K562 (cell line): ENCODE measurements at regions not wholly inside any gene's neighbourhood (a gene's known extent, or its start where the extent isn't known, plus 50 kb on each side); places are given as distances from the start of the nearest gene placed in this dataset.

Source experiments
- ATAC-seq: fragments of 200-7000 bp; cut with Tn5 transposase; 3 replicates; pipeline ENCODE4 v1.9.1; 2020; ENCODE audit warnings: moderate library complexity
- BruUV-seq: library from RNA; stranded (reverse); fragments of 400-500 nt; replicated peaks from 2 replicates; lab custom pipeline; 2021; lab: Mats Ljungman, UMichigan
- CTCF ChIA-PET: fragments of 300-600 bp; formaldehyde crosslinking; extraction: SDS; loops from one replicate; lab custom pipeline; 2021; ENCODE audit warnings: low intra/inter-chr PET ratio; lab: Yijun Ruan, JAX
- POLR2A ChIA-PET: fragments of 300-600, 350-650 bp; sonication (Branson Sonifier 250); formaldehyde crosslinking; extraction: SDS; loops from one replicate; lab custom pipeline; 2021; ENCODE audit warnings: antibody characterized with exemption, inconsistent platforms; lab: Yijun Ruan, JAX
- DNase-seq, 4 experiments: peaks; one replicate each; pipeline versions ENCODE4 v3.0.0 to v3.0.0-alpha.2; 2011 to 2018; ENCODE audit warnings: low spot score in 3 of 4, mixed read lengths in 3 of 4; ENCODE audit errors: extremely low read depth in 1 of 4
- FAIRE-seq: peaks from 2 replicates; lab custom pipeline; 2011; peaks lifted over from hg19 to GRCh38; lab: Jason Lieb, UNC
- H2AFZ ChIP-seq: 2 replicates; pipeline ENCODE4 v1.6.0; 2011; ENCODE audit warnings: low read depth, low read length, control low read depth, inconsistent platforms
- H3K27ac ChIP-seq: fragments of 200-600 bp; 3 replicates; pipeline ENCODE4 v1.8.0; 2011; ENCODE audit warnings: low read depth, mild to moderate bottlenecking, control low read depth, inconsistent platforms, low read length, moderate library complexity, mixed read lengths; ENCODE audit errors: extremely low read depth
- H3K27me3 ChIP-seq, 2 experiments: fragments of 300-600 bp in 1 of 2; 2 replicates in 1 of 2; 3 replicates in 1 of 2; pipeline versions ENCODE4 v1.6.0 to v1.8.0; 2011; ENCODE audit warnings: inconsistent platforms in 2 of 2, low read length in 2 of 2, mild to moderate bottlenecking in 1 of 2, mixed read lengths in 1 of 2, moderate library complexity in 1 of 2; ENCODE audit not compliant: control insufficient read depth in 2 of 2, insufficient read depth in 2 of 2
- H3K36me3 ChIP-seq: fragments of 300-600 bp; 3 replicates; pipeline ENCODE4 v1.8.0; 2011; ENCODE audit warnings: mild to moderate bottlenecking, low read length, inconsistent platforms; ENCODE audit not compliant: control insufficient read depth, insufficient read depth
- H3K4me1 ChIP-seq, 2 experiments: fragments of 200-600 bp in 1 of 2; replicated peaks in 1 of 2; 2 replicates in 1 of 2; 3 replicates in 1 of 2; pipeline versions ENCODE4 v1.5.1 to v1.8.0; 2011; ENCODE audit warnings: inconsistent platforms in 2 of 2, low read length in 2 of 2, mild to moderate bottlenecking in 1 of 2, mixed read lengths in 1 of 2, moderate library complexity in 1 of 2; ENCODE audit not compliant: control insufficient read depth in 2 of 2, insufficient read depth in 2 of 2
- H3K4me2 ChIP-seq: 2 replicates; pipeline ENCODE4 v1.6.1; 2011; ENCODE audit warnings: low read length, control low read depth, inconsistent platforms, mixed read lengths; ENCODE audit not compliant: insufficient read depth
- H3K4me3 ChIP-seq: fragments of 200-600 bp; sonication (generic), shearing (Covaris generic); 2 replicates; pipeline ENCODE4 v1.5.1; 2016; ENCODE audit warnings: control low read depth, inconsistent platforms
- H3K79me2 ChIP-seq: fragments of 200-600 bp; 3 replicates; pipeline ENCODE4 v1.8.0; 2011; ENCODE audit warnings: low read length, inconsistent platforms; ENCODE audit not compliant: control insufficient read depth, insufficient read depth
- H3K9ac ChIP-seq, 2 experiments: 2 replicates each; pipeline versions ENCODE4 v1.6.0 to v1.6.1; 2011; ENCODE audit warnings: low read depth in 2 of 2, low read length in 2 of 2, control low read depth in 1 of 2, inconsistent platforms in 1 of 2, mild to moderate bottlenecking in 1 of 2, mixed read lengths in 1 of 2; ENCODE audit not compliant: insufficient read depth in 1 of 2
- H3K9me1 ChIP-seq: one replicate; pipeline ENCODE4 v1.6.0; 2011; ENCODE audit warnings: inconsistent platforms, mild to moderate bottlenecking, low read length, moderate library complexity; ENCODE audit not compliant: control insufficient read depth, insufficient read depth
- H3K9me3 ChIP-seq: replicated peaks from 2 replicates; pipeline ENCODE4 v1.5.1; 2011; ENCODE audit warnings: low read depth, low read length, inconsistent platforms; ENCODE audit not compliant: control insufficient read depth, insufficient read depth
- H4K20me1 ChIP-seq: replicated peaks from 2 replicates; pipeline ENCODE4 v1.6.1; 2011; ENCODE audit warnings: low read length, inconsistent platforms, mixed read lengths; ENCODE audit not compliant: control insufficient read depth, insufficient read depth
- C11orf30 ChIP-seq: fragments of 450-650 bp; IDR thresholded peaks from 2 replicates; pipeline ENCODE4 v1.6.1; 2016; ENCODE audit warnings: low read depth, mild to moderate bottlenecking
- DIDO1 ChIP-seq: fragments of 450-650 bp; IDR thresholded peaks from 2 replicates; pipeline ENCODE4 v1.6.1; 2016; ENCODE audit warnings: low read depth, missing biosample characterization, missing genetic modification characterization
- EHMT2 ChIP-seq: fragments of 450-650 bp; IDR thresholded peaks from 2 replicates; pipeline ENCODE4 v1.6.1; 2018; ENCODE audit warnings: antibody characterized with exemption
- EZH2 ChIP-seq: IDR thresholded peaks from 2 replicates; pipeline ENCODE4 v1.6.1; 2012; ENCODE audit warnings: low read depth, mild to moderate bottlenecking, inconsistent platforms, low read length, borderline replicate concordance
- GABPB1 ChIP-seq: sonication (generic); formaldehyde crosslinking; IDR thresholded peaks from 2 replicates; pipeline ENCODE4 v1.8.0; 2022; ENCODE audit warnings: mild to moderate bottlenecking, missing genetic modification reagents
- NCOR1 ChIP-seq: fragments of 450-650 bp; IDR thresholded peaks from 2 replicates; pipeline ENCODE4 v1.6.1; 2016; ENCODE audit warnings: mild to moderate bottlenecking, moderate library complexity
- PURB ChIP-seq: sonication (generic); formaldehyde crosslinking; IDR thresholded peaks from 2 replicates; pipeline ENCODE4 v1.9.0; 2021; ENCODE audit warnings: low read depth, mild to moderate bottlenecking, missing genetic modification reagents
- RBBP5 ChIP-seq: fragments of 200-600 bp; sonication (generic); IDR thresholded peaks from 2 replicates; pipeline ENCODE4 v1.6.1; 2012; ENCODE audit warnings: borderline replicate concordance, mild to moderate bottlenecking, low read length, control low read depth, inconsistent platforms; ENCODE audit not compliant: insufficient read depth, poor library complexity, severe bottlenecking
- TSC22D4 ChIP-seq: fragments of 450-650 bp; IDR thresholded peaks from 2 replicates; pipeline ENCODE4 v1.6.1; 2016; ENCODE audit warnings: missing genetic modification characterization, missing biosample characterization, control low read depth
- WGBS: fragments of 100-300 bp; shearing (Covaris generic); methylation state at CpG from one replicate; pipeline ENCODE4 v1.1.6; 2016; ENCODE audit warnings: low coverage, mixed read lengths; ENCODE audit not compliant: insufficient coverage; ENCODE audit errors: missing lambda C conversion rate; 5-methylcytosine and 5-hydroxymethylcytosine counted together
- in situ Hi-C: fragments of 300-500 bp; cut with MboI; formaldehyde crosslinking; loops from 4 replicates; pipeline ENCODE4 v1.15.0; 2018; ENCODE audit warnings: inconsistent platforms, mixed read lengths
- intact Hi-C: fragments of 100-400 bp; cut with micrococcal nuclease; formaldehyde crosslinking; loops from 2 replicates; pipeline ENCODE4 v1.14.2; 2022
- TF ChIP-seq, protein P1 (sequence below): fragments of 450-650 bp; IDR thresholded peaks from 2 replicates; pipeline ENCODE4 v1.6.1; 2016; ENCODE audit warnings: mild to moderate bottlenecking
- TF ChIP-seq, protein P2 (sequence below): fragments of 450-650 bp; IDR thresholded peaks from 2 replicates; pipeline ENCODE4 v1.6.1; 2018; ENCODE audit not compliant: partially characterized antibody
- TF ChIP-seq, protein P3 (sequence below): fragments of 450-650 bp; IDR thresholded peaks from 2 replicates; pipeline ENCODE4 v1.6.1; 2014; ENCODE audit warnings: low read depth, mild to moderate bottlenecking, moderate library complexity, borderline replicate concordance

DNA sequence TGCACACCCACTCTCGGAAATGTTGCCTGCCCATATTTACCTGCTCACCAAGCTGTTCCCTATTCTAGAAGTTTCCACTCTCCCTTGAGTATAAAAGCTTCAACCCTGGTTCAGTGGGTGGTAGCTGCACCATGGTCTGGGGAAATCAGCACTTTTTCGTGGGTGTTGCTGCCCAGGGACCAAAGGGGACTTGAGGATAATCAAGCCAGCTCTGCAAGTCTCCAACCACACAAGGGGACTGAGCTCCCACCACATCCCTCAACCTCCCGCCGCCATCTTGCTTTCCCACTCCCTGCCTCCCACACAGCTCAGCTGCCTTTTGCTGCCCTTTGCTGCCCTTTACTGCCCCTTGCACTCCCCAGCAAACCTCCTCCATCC lies 210.0 kb downstream of the AUH start:
- CTCF ChIA-PET, result no interaction called here
- Histone ChIP-seq H4K20me1 (no peaks in the 10 kb centered on the region), H3K79me2 (no peaks in the 10 kb centered on the region), H3K4me2 (no peak overlapping the region)
- no peak for DNase-seq
- TF ChIP-seq, protein P1, sequence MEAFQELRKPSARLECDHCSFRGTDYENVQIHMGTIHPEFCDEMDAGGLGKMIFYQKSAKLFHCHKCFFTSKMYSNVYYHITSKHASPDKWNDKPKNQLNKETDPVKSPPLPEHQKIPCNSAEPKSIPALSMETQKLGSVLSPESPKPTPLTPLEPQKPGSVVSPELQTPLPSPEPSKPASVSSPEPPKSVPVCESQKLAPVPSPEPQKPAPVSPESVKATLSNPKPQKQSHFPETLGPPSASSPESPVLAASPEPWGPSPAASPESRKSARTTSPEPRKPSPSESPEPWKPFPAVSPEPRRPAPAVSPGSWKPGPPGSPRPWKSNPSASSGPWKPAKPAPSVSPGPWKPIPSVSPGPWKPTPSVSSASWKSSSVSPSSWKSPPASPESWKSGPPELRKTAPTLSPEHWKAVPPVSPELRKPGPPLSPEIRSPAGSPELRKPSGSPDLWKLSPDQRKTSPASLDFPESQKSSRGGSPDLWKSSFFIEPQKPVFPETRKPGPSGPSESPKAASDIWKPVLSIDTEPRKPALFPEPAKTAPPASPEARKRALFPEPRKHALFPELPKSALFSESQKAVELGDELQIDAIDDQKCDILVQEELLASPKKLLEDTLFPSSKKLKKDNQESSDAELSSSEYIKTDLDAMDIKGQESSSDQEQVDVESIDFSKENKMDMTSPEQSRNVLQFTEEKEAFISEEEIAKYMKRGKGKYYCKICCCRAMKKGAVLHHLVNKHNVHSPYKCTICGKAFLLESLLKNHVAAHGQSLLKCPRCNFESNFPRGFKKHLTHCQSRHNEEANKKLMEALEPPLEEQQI, result no peak
- TF ChIP-seq NCOR1 (no peak), C11orf30 (no peak), EHMT2 (no peak), RBBP5 (no peak), GABPB1 (no peak), EZH2 (no peak), DIDO1 (tag) (no peak), PURB (no peak), TSC22D4 (tag) (no peak)
- TF ChIP-seq, protein P2, sequence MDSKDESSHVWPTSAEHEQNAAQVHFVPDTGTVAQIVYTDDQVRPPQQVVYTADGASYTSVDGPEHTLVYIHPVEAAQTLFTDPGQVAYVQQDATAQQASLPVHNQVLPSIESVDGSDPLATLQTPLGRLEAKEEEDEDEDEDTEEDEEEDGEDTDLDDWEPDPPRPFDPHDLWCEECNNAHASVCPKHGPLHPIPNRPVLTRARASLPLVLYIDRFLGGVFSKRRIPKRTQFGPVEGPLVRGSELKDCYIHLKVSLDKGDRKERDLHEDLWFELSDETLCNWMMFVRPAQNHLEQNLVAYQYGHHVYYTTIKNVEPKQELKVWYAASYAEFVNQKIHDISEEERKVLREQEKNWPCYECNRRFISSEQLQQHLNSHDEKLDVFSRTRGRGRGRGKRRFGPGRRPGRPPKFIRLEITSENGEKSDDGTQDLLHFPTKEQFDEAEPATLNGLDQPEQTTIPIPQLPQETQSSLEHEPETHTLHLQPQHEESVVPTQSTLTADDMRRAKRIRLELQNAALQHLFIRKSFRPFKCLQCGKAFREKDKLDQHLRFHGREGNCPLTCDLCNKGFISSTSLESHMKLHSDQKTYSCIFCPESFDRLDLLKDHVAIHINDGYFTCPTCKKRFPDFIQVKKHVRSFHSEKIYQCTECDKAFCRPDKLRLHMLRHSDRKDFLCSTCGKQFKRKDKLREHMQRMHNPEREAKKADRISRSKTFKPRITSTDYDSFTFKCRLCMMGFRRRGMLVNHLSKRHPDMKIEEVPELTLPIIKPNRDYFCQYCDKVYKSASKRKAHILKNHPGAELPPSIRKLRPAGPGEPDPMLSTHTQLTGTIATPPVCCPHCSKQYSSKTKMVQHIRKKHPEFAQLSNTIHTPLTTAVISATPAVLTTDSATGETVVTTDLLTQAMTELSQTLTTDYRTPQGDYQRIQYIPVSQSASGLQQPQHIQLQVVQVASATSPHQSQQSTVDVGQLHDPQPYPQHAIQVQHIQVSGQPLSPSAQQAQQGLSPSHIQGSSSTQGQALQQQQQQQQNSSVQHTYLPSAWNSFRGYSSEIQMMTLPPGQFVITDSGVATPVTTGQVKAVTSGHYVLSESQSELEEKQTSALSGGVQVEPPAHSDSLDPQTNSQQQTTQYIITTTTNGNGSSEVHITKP, result no peak
- TF ChIP-seq, protein P3, sequence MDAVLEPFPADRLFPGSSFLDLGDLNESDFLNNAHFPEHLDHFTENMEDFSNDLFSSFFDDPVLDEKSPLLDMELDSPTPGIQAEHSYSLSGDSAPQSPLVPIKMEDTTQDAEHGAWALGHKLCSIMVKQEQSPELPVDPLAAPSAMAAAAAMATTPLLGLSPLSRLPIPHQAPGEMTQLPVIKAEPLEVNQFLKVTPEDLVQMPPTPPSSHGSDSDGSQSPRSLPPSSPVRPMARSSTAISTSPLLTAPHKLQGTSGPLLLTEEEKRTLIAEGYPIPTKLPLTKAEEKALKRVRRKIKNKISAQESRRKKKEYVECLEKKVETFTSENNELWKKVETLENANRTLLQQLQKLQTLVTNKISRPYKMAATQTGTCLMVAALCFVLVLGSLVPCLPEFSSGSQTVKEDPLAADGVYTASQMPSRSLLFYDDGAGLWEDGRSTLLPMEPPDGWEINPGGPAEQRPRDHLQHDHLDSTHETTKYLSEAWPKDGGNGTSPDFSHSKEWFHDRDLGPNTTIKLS, result no peak
- TF ChIP-seq, all 486 proteins: peak for 0
- intact Hi-C loops (no loop called here), in situ Hi-C loops (no loop called here)
- no peak for FAIRE-seq
- no peak overlapping the region for H3K9ac ChIP-seq
- BruUV-seq, result no TSS peak
- no peak overlapping the region for H2AFZ ChIP-seq
- H3K4me1 ChIP-seq, result no peaks in the 10 kb centered on the region
- no peaks in the 10 kb centered on the region for H3K9me3 ChIP-seq
- no peaks in the 10 kb centered on the region for H3K36me3 ChIP-seq
- POLR2A ChIA-PET, result interaction anchor here (1.4 kb wide), 1 partner anchor 24 kb away, joined by 3 read pairs; no protein-coding TSS in a partner anchor
- no peak for ATAC-seq
- no peaks in the 10 kb centered on the region for H3K27me3 ChIP-seq
- H3K27ac ChIP-seq, result no peak overlapping the region
- no peak overlapping the region for H3K4me3 ChIP-seq
- 11% methylated on average over 3 of the region's 4 CpGs for WGBS
- no peaks in the 10 kb centered on the region for H3K9me1 ChIP-seq
